ENCODE measurements at regions not wholly inside any gene's neighbourhood (a gene's known extent, or its start where the extent isn't known, plus 50 kb on each side); places are given as distances from the start of the nearest gene placed in this dataset.

GRCh38 chr6:167523426-167523825 is 198.5 kb downstream of the TTLL2 start:
- in situ Hi-C loops (cut with HindIII; ENCODE audit: low pct_ligation_motif_present, low sequenced_read_pairs), result no loop called here
- no peaks in the 10 kb centered on the region for H3K36me3 ChIP-seq (replicated peaks)
- no peak for TF ChIP-seq CTCF (IDR thresholded peaks at IDR 0.05; ENCODE audit: low read depth, low read length, missing control alignments)

GRCh38 chr6:167524261-167525111 is 199.6 kb downstream of the TTLL2 start:
- no peaks in the 10 kb centered on the region for H3K27me3 ChIP-seq (replicated peaks)
- in situ Hi-C loops (cut with HindIII; ENCODE audit: low pct_ligation_motif_present, low sequenced_read_pairs), result no loop called here
- no peak for DNase-seq
- no peak overlapping the region for H3K4me3 ChIP-seq (ENCODE audit: low read depth, low read length)
- no peak for TF ChIP-seq CTCF (IDR thresholded peaks at IDR 0.05; ENCODE audit: low read depth, low read length, missing control alignments)
- no peaks in the 10 kb centered on the region for H3K36me3 ChIP-seq (replicated peaks)
- no peak overlapping the region for H3K27ac ChIP-seq

More at GRCh38 chr6:167523426-167523825, 198.5 kb downstream of the TTLL2 start:
- DNase-seq, result no peak
- Histone ChIP-seq H3K27ac (no peak overlapping the region), H3K4me3 (ENCODE audit: low read depth, low read length) (no peak overlapping the region), H3K27me3 (replicated peaks) (no peaks in the 10 kb centered on the region)

GRCh38 chr6:167525774-167526173 is 200.9 kb downstream of the TTLL2 start:
- Histone ChIP-seq H3K36me3 (replicated peaks) (no peaks in the 10 kb centered on the region), H3K27ac (no peak overlapping the region), H3K4me3 (ENCODE audit: low read depth, low read length) (no peak overlapping the region), H3K27me3 (replicated peaks) (no peaks in the 10 kb centered on the region)
- no peak for TF ChIP-seq CTCF (IDR thresholded peaks at IDR 0.05; ENCODE audit: low read depth, low read length, missing control alignments)
- in situ Hi-C loops (cut with HindIII; ENCODE audit: low pct_ligation_motif_present, low sequenced_read_pairs), result no loop called here
- no peak for DNase-seq

- no peak for TF ChIP-seq CTCF (IDR thresholded peaks at IDR 0.05; ENCODE audit: low read depth, low read length, missing control alignments)
- no peak overlapping the region for H3K4me3 ChIP-seq (ENCODE audit: low read depth, low read length)
- H3K27me3 ChIP-seq (replicated peaks), result no peaks in the 10 kb centered on the region
- no peak overlapping the region for H3K27ac ChIP-seq
- H3K36me3 ChIP-seq (replicated peaks), result no peaks in the 10 kb centered on the region
- DNase-seq, result no peak
- in situ Hi-C loops (cut with HindIII; ENCODE audit: low pct_ligation_motif_present, low sequenced_read_pairs), result no loop called here
Observed at GRCh38 chr6:167526465-167527368, 201.8 kb downstream of the TTLL2 start.

GRCh38 chr6:167528239-167528638 is 203.4 kb downstream of the TTLL2 start:
- in situ Hi-C loops (cut with HindIII; ENCODE audit: low pct_ligation_motif_present, low sequenced_read_pairs), result no loop called here
- Histone ChIP-seq H3K4me3 (ENCODE audit: low read depth, low read length) (no peak overlapping the region), H3K36me3 (replicated peaks) (no peaks in the 10 kb centered on the region), H3K27ac (no peak overlapping the region), H3K27me3 (replicated peaks) (no peaks in the 10 kb centered on the region)
- DNase-seq, result no peak
- no peak for TF ChIP-seq CTCF (IDR thresholded peaks at IDR 0.05; ENCODE audit: low read depth, low read length, missing control alignments)

Data from brain microvascular endothelial cell (primary cell).